ENCODE measurements at regions not wholly inside any gene's neighbourhood (a gene's known extent, or its start where the extent isn't known, plus 50 kb on each side); places are given as distances from the start of the nearest gene placed in this dataset.

DNA sequence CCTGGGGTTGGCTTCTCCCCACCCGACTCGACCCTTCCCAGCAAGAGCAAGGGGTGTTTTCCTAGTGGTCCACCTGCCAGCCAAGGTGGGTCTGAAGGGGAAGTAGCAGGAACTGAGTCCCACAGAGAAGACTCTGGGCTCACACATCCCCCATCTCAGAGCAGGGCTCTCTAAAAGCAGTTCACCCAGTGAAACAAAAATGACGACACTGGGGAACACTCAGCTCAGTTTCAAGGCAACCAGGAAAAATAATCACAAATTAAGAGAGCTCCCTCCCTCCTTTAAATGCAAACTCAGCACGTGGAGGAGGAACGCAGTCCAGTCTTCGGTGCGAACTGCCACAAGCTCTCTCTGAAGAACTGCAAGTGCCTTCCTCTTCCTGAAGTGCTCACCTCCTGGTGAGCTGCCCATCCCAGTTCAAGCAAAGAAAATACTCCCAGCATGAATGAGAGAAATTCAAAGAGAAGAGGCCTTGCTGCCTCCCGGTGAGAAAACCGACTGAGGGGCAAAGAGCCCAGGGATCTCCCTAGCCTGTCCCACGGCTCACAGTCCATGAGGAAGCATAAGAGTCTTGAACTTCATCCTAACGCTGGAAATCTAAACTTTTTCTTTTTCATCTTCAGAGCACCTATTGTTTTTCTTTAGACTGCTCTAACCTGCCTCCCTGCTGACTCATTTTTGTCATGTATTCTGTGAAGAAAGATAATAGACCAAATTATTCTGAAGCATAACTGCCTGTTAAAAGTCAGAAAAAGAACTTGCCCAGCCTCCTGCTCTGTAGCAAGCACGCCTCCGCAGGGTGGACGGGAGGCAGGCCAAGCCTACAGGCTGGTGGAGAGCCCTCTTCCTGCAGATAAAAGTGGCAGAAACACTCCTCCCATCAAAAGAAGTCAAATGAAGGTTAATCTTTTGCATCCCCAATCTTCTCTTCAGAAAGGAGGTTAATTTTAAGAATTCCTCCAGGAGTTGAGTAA is 281.4 kb downstream of the HHIPL2 start:
- TF ChIP-seq, protein P1, sequence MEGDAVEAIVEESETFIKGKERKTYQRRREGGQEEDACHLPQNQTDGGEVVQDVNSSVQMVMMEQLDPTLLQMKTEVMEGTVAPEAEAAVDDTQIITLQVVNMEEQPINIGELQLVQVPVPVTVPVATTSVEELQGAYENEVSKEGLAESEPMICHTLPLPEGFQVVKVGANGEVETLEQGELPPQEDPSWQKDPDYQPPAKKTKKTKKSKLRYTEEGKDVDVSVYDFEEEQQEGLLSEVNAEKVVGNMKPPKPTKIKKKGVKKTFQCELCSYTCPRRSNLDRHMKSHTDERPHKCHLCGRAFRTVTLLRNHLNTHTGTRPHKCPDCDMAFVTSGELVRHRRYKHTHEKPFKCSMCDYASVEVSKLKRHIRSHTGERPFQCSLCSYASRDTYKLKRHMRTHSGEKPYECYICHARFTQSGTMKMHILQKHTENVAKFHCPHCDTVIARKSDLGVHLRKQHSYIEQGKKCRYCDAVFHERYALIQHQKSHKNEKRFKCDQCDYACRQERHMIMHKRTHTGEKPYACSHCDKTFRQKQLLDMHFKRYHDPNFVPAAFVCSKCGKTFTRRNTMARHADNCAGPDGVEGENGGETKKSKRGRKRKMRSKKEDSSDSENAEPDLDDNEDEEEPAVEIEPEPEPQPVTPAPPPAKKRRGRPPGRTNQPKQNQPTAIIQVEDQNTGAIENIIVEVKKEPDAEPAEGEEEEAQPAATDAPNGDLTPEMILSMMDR (conservative IDR thresholded peaks at IDR 0.05) = no peak
- TF ChIP-seq ZFX (IDR thresholded peaks at IDR 0.05) = no peak

All from C4-2B (cell line).